ENCODE measurements at regions not wholly inside any gene's neighbourhood (a gene's known extent, or its start where the extent isn't known, plus 50 kb on each side); places are given as distances from the start of the nearest gene placed in this dataset.

DNA sequence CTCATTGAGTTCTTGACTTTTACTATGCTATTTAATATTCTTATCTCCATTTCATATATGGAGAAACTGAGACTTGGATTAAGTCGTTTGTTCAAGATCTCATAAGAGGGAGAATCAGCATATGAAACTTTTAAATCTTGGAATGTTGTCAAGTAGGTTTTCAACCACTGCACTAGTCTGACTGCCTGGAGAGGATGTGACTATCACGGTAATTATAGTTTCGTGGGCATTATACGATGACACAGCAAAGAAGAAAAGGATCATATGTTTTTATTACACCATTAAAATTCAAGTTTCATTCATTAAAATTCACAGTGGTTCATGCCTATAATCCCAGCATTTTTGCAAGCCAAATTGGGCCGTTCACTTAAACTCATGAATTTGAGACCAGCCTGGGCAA lies 555.2 kb downstream of the SLITRK1 start:
- no peak for TF ChIP-seq GABPA (IDR thresholded peaks at IDR 0.05 in 1 of 2, conservative IDR thresholded peaks at IDR 0.05 in 1 of 2)
- no peak for TF ChIP-seq RAD21 (IDR thresholded peaks at IDR 0.05)
- TF ChIP-seq, protein P1, sequence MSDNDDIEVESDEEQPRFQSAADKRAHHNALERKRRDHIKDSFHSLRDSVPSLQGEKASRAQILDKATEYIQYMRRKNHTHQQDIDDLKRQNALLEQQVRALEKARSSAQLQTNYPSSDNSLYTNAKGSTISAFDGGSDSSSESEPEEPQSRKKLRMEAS (IDR thresholded peaks at IDR 0.05): no peak
- TF ChIP-seq HNF4A (conservative IDR thresholded peaks at IDR 0.05): no peak
- TF ChIP-seq FOXA1 (IDR thresholded peaks at IDR 0.05): no peak
- TF ChIP-seq HNF4G (IDR thresholded peaks at IDR 0.05): no peak
- TF ChIP-seq, protein P2, sequence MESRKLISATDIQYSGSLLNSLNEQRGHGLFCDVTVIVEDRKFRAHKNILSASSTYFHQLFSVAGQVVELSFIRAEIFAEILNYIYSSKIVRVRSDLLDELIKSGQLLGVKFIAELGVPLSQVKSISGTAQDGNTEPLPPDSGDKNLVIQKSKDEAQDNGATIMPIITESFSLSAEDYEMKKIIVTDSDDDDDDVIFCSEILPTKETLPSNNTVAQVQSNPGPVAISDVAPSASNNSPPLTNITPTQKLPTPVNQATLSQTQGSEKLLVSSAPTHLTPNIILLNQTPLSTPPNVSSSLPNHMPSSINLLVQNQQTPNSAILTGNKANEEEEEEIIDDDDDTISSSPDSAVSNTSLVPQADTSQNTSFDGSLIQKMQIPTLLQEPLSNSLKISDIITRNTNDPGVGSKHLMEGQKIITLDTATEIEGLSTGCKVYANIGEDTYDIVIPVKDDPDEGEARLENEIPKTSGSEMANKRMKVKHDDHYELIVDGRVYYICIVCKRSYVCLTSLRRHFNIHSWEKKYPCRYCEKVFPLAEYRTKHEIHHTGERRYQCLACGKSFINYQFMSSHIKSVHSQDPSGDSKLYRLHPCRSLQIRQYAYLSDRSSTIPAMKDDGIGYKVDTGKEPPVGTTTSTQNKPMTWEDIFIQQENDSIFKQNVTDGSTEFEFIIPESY (IDR thresholded peaks at IDR 0.05): no peak
- no peak for TF ChIP-seq TAF1 (conservative IDR thresholded peaks at IDR 0.05)
- no peak for TF ChIP-seq SP1 (IDR thresholded peaks at IDR 0.05)
- no peak for TF ChIP-seq YY1 (IDR thresholded peaks at IDR 0.05)
- TF ChIP-seq RXRA (IDR thresholded peaks at IDR 0.05): no peak
- TF ChIP-seq, protein P3, sequence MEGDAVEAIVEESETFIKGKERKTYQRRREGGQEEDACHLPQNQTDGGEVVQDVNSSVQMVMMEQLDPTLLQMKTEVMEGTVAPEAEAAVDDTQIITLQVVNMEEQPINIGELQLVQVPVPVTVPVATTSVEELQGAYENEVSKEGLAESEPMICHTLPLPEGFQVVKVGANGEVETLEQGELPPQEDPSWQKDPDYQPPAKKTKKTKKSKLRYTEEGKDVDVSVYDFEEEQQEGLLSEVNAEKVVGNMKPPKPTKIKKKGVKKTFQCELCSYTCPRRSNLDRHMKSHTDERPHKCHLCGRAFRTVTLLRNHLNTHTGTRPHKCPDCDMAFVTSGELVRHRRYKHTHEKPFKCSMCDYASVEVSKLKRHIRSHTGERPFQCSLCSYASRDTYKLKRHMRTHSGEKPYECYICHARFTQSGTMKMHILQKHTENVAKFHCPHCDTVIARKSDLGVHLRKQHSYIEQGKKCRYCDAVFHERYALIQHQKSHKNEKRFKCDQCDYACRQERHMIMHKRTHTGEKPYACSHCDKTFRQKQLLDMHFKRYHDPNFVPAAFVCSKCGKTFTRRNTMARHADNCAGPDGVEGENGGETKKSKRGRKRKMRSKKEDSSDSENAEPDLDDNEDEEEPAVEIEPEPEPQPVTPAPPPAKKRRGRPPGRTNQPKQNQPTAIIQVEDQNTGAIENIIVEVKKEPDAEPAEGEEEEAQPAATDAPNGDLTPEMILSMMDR (IDR thresholded peaks at IDR 0.05; ENCODE audit: low read depth, low read length, missing input control): no peak
- no peak for TF ChIP-seq EGR1 (IDR thresholded peaks at IDR 0.05; ENCODE audit: low read depth in 2 of 2)
- TF ChIP-seq, protein P4, sequence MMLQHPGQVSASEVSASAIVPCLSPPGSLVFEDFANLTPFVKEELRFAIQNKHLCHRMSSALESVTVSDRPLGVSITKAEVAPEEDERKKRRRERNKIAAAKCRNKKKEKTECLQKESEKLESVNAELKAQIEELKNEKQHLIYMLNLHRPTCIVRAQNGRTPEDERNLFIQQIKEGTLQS (IDR thresholded peaks at IDR 0.05): no peak
- no peak for TF ChIP-seq FOXA2 (IDR thresholded peaks at IDR 0.05)
- no peak for TF ChIP-seq NR2F2 (IDR thresholded peaks at IDR 0.05)
- TF ChIP-seq JUND (IDR thresholded peaks at IDR 0.05): no peak
- TF ChIP-seq, protein P5, sequence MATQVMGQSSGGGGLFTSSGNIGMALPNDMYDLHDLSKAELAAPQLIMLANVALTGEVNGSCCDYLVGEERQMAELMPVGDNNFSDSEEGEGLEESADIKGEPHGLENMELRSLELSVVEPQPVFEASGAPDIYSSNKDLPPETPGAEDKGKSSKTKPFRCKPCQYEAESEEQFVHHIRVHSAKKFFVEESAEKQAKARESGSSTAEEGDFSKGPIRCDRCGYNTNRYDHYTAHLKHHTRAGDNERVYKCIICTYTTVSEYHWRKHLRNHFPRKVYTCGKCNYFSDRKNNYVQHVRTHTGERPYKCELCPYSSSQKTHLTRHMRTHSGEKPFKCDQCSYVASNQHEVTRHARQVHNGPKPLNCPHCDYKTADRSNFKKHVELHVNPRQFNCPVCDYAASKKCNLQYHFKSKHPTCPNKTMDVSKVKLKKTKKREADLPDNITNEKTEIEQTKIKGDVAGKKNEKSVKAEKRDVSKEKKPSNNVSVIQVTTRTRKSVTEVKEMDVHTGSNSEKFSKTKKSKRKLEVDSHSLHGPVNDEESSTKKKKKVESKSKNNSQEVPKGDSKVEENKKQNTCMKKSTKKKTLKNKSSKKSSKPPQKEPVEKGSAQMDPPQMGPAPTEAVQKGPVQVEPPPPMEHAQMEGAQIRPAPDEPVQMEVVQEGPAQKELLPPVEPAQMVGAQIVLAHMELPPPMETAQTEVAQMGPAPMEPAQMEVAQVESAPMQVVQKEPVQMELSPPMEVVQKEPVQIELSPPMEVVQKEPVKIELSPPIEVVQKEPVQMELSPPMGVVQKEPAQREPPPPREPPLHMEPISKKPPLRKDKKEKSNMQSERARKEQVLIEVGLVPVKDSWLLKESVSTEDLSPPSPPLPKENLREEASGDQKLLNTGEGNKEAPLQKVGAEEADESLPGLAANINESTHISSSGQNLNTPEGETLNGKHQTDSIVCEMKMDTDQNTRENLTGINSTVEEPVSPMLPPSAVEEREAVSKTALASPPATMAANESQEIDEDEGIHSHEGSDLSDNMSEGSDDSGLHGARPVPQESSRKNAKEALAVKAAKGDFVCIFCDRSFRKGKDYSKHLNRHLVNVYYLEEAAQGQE (IDR thresholded peaks at IDR 0.05): no peak
- 75% methylated on average over 5 of the region's 5 CpGs for WGBS

More for the DNA sequence above, 555.2 kb downstream of the SLITRK1 start:
- Histone ChIP-seq H3K36me3 (ENCODE audit: control insufficient read depth in 4 of 4, insufficient read depth in 3 of 4, low read depth in 1 of 4, low read length in 3 of 4) (no peaks in the 10 kb centered on the region), H3K4me3 (ENCODE audit: low read depth in 1 of 3, low read length in 3 of 3) (no peak overlapping the region), H3K27me3 (ENCODE audit: control insufficient read depth in 4 of 4, insufficient read depth in 4 of 4, low read length in 3 of 4) (no peaks in the 10 kb centered on the region), H3K27ac (ENCODE audit: low read depth in 1 of 2, low read length in 2 of 2) (no peak overlapping the region), H3K9me3 (ENCODE audit: control insufficient read depth in 4 of 4, low read length in 3 of 4) (no peaks in the 10 kb centered on the region), H3K9ac (ENCODE audit: low read depth in 1 of 2, low read length in 2 of 2) (no peak overlapping the region), H3K4me1 (ENCODE audit: control insufficient read depth in 4 of 4, insufficient read depth in 4 of 4, low read length in 3 of 4) (no peaks in the 10 kb centered on the region)
- no peak for DNase-seq (ENCODE audit: low spot score)
